Medulla oblongata (tissue), 1 donor: ENCODE measurements at regions not wholly inside any gene's neighbourhood (a gene's known extent, or its start where the extent isn't known, plus 50 kb on each side); places are given as distances from the start of the nearest gene placed in this dataset.

ENCODE experiments used
- DNase-seq: peaks from one replicate; pipeline ENCODE4 v3.0.0-alpha.2; 2015; ENCODE audit errors: extremely low spot score

GRCh38 chr20:52261792-52262191, 70.2 kb upstream of the ZFP64 start:
- DNase-seq, result no peak

GRCh38 chr20:52259295-52259694, 67.7 kb upstream of the ZFP64 start:
- no peak for DNase-seq

DNA sequence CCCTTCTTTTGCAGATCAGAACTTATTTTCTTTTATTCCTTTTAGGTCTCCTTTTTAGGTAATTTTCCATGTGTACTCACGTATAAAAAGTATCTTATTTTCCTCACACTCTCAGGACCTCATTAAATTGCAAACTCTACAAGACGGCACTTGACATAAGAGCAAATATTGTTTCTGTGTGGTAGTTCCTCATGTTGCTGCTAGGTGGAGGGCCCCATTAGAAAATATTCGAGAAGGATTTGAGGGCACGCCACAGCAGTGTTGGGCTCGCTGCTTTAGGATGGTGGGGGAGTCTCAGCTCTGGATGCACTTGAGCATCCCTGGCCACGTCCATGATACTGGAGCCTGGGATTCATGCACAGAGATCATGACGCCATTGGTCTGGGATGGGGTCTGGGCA, 64.9 kb upstream of the ZFP64 start:
- DNase-seq, result no peak

GRCh38 chr20:52252664-52253063, 61.1 kb upstream of the ZFP64 start:
- DNase-seq, result no peak

DNA sequence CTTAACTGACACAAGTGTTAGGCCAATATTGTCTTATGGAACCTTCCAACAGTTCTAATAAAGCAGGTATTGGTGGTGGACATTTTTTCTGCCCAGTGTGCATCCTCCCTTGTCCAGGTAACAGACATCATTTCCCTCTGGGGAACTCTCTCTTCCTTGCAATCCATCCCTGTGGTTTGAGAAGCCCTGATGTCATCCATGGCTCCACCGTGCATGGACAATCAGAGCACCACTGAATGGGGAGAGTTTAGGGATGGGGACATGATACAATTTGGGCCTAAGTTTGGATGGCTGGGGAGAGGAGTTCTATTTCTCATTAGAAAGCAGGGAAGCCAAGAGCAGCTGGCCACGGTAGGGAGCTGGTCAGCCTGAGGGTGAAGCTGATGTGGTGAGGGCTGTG, 60.2 kb upstream of the ZFP64 start:
- DNase-seq, result no peak

GRCh38 chr20:52251136-52251700, 59.6 kb upstream of the ZFP64 start:
- no peak for DNase-seq

GRCh38 chr20:52247548-52247947, 56.0 kb upstream of the ZFP64 start:
- no peak for DNase-seq

- DNase-seq, result no peak
These were observed 54.8 kb upstream of the ZFP64 start for GRCh38 chr20:52246366-52246765.

- DNase-seq, result no peak
These were observed 53.1 kb upstream of the ZFP64 start for GRCh38 chr20:52244702-52245101.

DNA sequence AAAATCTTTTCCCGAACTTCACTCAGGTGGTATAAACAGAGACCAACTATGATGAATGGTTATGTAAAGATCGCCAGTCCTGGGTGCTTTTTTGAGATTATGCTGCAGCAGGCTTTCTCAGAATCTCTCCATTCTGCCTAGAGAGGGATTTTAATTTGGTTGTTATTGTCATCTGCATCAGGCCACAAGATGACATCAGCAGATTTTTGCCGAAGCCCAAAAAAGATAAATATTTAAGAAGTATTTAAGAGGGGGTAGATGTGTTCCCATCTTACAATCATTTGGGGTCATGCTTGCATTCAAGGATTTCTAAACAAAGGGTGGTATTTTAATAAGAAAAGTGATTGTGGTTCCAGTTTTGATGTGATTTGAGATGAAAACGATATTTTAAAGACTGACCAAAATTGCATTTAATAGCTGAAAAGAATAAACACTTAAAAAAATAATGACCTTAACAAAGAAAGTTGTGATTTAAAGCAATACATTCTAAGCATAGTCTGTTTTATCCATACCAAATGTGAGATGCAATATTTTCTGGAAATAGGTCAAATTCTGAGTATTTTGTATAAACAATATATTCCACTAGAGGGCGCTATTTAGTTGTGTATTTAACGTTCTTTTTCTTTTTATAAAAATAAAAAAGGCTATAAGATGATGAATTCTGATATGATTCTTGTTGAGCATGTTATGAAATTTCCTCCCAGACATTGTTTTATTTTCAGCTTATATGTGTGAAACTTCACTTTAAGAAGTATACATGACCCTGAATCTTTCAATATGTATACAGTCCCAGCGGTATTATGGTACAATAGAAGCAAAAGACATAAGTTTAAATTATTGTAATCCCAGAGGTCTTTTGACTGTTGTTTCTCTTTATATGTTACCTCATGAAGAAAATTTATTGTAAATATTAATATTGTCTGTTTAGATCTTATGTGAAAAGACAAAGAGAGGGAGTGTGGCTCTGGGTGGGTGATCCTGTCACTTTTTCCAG, 51.0 kb upstream of the ZFP64 start:
- DNase-seq, result peak; percentile 8
